Chondrocyte (in vitro differentiated cells): ENCODE measurements at regions not wholly inside any gene's neighbourhood (a gene's known extent, or its start where the extent isn't known, plus 50 kb on each side); places are given as distances from the start of the nearest gene placed in this dataset.

Experiments
- DNase-seq: peaks from one replicate; pipeline ENCODE4 v3.0.0; 2021; ENCODE audit warnings: mixed read lengths, low spot score
- H3K27ac Mint-ChIP-seq: one replicate; pipeline ENCODE4 v1.8.0; 2021; ENCODE audit warnings: mild to moderate bottlenecking, moderate library complexity, mixed read lengths; ENCODE audit not compliant: unreplicated experiment
- H3K27me3 Mint-ChIP-seq: 2 replicates; pipeline ENCODE4 v1.8.0; 2021; ENCODE audit warnings: low read depth, mixed read lengths
- H3K36me3 Mint-ChIP-seq: 2 replicates; pipeline ENCODE4 v1.8.0; 2021; ENCODE audit warnings: low read depth, mixed read lengths
- H3K4me1 Mint-ChIP-seq: 2 replicates; pipeline ENCODE4 v1.8.0; 2021; ENCODE audit warnings: low read depth, mild to moderate bottlenecking, mixed read lengths
- H3K4me3 Mint-ChIP-seq: one replicate; pipeline ENCODE4 v1.8.0; 2021; ENCODE audit warnings: mild to moderate bottlenecking, moderate library complexity, mixed read lengths; ENCODE audit not compliant: unreplicated experiment
- H3K9me3 Mint-ChIP-seq: 2 replicates; pipeline ENCODE4 v1.8.0; 2021; ENCODE audit warnings: low read depth, mixed read lengths
- TF ChIP-seq, protein P1 (sequence below): fragments of 200-600 bp; sonication (generic); IDR thresholded peaks from 2 replicates; pipeline ENCODE4 v1.5.0; 2021; ENCODE audit warnings: antibody characterized with exemption, mild to moderate bottlenecking, moderate library complexity

DNA sequence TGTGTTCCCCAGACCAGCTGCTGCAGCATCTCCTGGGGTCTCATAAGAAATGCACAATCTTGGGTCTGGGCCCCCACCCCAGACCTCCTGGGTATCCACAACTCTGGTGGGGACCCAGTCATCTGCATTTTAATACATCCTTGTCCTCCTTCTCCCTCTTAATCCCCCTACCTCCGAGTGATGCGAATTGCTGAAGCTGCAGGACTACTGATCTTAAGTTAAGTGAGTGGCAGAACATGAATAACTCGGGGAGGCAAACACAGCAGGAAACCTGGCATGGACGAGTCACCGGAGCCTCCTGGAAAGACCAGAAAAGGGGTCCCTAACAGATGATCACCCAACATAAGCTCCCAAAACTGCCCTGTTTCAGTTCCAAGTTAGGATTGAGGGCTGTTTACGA is 283.2 kb upstream of the MGAT5 start:
- Mint-ChIP-seq H3K27me3 (peaks cover 22% of the 10 kb centered on the region), H3K4me1 (peaks cover 7% of the 10 kb centered on the region), H3K9me3 (no peaks in the 10 kb centered on the region), H3K36me3 (no peaks in the 10 kb centered on the region), H3K4me3 (no peak overlapping the region), H3K27ac (no peak overlapping the region)
- TF ChIP-seq, protein P1, sequence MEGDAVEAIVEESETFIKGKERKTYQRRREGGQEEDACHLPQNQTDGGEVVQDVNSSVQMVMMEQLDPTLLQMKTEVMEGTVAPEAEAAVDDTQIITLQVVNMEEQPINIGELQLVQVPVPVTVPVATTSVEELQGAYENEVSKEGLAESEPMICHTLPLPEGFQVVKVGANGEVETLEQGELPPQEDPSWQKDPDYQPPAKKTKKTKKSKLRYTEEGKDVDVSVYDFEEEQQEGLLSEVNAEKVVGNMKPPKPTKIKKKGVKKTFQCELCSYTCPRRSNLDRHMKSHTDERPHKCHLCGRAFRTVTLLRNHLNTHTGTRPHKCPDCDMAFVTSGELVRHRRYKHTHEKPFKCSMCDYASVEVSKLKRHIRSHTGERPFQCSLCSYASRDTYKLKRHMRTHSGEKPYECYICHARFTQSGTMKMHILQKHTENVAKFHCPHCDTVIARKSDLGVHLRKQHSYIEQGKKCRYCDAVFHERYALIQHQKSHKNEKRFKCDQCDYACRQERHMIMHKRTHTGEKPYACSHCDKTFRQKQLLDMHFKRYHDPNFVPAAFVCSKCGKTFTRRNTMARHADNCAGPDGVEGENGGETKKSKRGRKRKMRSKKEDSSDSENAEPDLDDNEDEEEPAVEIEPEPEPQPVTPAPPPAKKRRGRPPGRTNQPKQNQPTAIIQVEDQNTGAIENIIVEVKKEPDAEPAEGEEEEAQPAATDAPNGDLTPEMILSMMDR: no peak
- no peak for DNase-seq

DNA sequence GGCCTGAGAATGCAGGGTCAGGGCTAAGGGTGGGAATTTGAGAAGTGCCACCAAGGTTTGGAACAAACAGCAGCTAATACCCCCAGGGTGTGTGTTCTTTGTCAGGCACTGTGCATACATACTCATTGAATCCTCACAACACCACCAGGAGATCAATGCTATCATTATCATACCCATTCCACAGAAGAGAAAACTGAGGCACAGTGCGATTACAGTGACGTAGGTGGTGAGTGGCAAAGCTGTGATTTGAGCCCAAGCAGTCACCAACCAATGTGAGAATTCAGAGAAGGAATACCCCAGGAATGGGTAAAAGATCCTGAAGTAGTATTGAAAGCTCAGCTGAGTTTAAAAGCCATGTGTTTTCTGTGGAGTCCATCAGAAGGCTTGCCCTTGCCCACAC is 281.6 kb upstream of the MGAT5 start:
- Mint-ChIP-seq H3K4me3 (no peak overlapping the region), H3K27me3 (peaks cover 22% of the 10 kb centered on the region), H3K9me3 (no peaks in the 10 kb centered on the region)

DNA sequence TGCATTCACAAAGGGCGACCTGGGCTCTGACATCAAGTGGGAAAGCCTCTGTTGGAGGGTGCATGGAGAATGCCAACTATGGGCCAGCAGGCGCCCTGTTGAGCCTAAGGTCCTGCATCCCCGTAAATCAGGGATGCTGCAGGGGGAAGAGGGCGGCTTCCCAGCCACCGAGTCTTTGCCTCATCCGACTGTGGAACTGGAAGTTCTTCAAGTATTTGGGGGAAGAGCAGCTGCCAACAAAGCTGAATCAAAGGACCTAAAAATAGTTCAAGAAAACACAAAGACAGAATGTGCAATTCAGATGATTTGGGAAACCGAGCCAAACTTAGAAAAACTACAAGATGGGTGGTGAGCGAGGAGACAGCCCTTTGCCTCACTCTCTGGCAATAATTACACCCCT is 281.1 kb upstream of the MGAT5 start:
- peaks cover 22% of the 10 kb centered on the region for H3K27me3 Mint-ChIP-seq
- no peak overlapping the region for H3K27ac Mint-ChIP-seq
- no peak for DNase-seq
- H3K9me3 Mint-ChIP-seq: no peaks in the 10 kb centered on the region
- no peak overlapping the region for H3K4me3 Mint-ChIP-seq
- TF ChIP-seq, protein P1: no peak
- no peaks in the 10 kb centered on the region for H3K36me3 Mint-ChIP-seq
- peaks cover 7% of the 10 kb centered on the region for H3K4me1 Mint-ChIP-seq

More for the DNA sequence above, 281.6 kb upstream of the MGAT5 start:
- TF ChIP-seq, protein P1: no peak
- DNase-seq: no peak
- H3K4me1 Mint-ChIP-seq: peaks cover 7% of the 10 kb centered on the region
- no peaks in the 10 kb centered on the region for H3K36me3 Mint-ChIP-seq
- no peak overlapping the region for H3K27ac Mint-ChIP-seq

DNA sequence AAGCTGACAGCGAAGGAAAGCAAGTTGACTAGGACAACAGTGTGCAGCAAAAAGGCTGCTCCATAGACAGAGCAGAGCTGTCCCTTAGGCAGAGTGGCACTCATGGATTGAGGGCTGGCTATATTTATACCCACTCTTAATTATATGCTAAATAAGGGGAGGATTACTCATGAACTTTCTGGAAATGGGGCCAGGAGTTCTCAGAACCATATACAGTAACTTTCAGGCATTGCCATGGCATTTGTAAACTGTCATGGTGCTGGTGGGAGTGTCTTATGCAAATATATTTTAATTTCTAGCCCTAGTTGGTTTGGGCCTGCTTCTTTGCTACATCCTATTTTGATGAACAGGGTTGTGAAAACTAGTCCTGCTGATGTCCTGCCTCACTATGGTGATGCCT is 279.5 kb upstream of the MGAT5 start:
- Mint-ChIP-seq H3K4me3 (no peak overlapping the region), H3K27ac (no peak overlapping the region), H3K27me3 (peaks cover 21% of the 10 kb centered on the region), H3K9me3 (no peaks in the 10 kb centered on the region), H3K4me1 (peaks cover 7% of the 10 kb centered on the region), H3K36me3 (no peaks in the 10 kb centered on the region)
- TF ChIP-seq, protein P1: no peak
- no peak for DNase-seq

DNA sequence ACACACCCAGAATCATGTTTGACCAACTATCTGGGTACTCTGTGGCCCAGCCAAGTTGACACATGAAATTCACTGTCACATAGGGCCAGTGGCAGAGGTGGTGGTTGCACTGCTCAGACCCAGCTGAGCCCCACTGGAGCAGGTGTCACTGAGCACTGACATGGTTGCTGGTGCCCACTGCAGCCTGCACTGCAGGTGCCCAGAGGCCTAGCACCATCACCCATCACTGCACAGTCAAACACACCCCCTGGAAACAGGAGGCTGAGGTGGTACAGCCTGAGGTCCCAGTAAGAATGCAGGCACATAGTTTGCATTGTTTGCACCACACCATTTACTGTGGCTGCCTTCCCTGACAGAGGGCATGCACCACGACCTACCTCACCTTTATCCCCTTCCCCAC is 278.7 kb upstream of the MGAT5 start:
- H3K4me3 Mint-ChIP-seq: no peak overlapping the region
- peaks cover 7% of the 10 kb centered on the region for H3K4me1 Mint-ChIP-seq
- no peaks in the 10 kb centered on the region for H3K36me3 Mint-ChIP-seq
- peaks cover 21% of the 10 kb centered on the region for H3K27me3 Mint-ChIP-seq
- H3K27ac Mint-ChIP-seq: no peak overlapping the region
- TF ChIP-seq, protein P1: no peak
- DNase-seq: no peak
- H3K9me3 Mint-ChIP-seq: no peaks in the 10 kb centered on the region
